Mesodermal cell (in vitro differentiated cells): ENCODE measurements at regions not wholly inside any gene's neighbourhood (a gene's known extent, or its start where the extent isn't known, plus 50 kb on each side); places are given as distances from the start of the nearest gene placed in this dataset.
"Not testable (repeated sequence)": the region's sequence is repeated elsewhere in the genome, so short reads cannot be mapped to it uniquely, and the experiment has no call there.

Experiments
- H3K27ac ChIP-seq: 2 replicates; pipeline ENCODE4 v1.7.0; 2013; ENCODE audit warnings: mild to moderate bottlenecking, low read depth, low read length, moderate library complexity; ENCODE audit not compliant: severe bottlenecking
- H3K36me3 ChIP-seq: 2 replicates; pipeline ENCODE4 v1.7.1; 2013; ENCODE audit warnings: mild to moderate bottlenecking, low read length, moderate library complexity; ENCODE audit not compliant: control insufficient read depth, insufficient read depth
- H3K4me1 ChIP-seq: one replicate; pipeline ENCODE4 v1.7.1; 2013; ENCODE audit warnings: mild to moderate bottlenecking, low read length; ENCODE audit not compliant: insufficient read depth, control insufficient read depth, poor library complexity, severe bottlenecking
- H3K4me3 ChIP-seq: 2 replicates; pipeline ENCODE4 v1.7.0; 2013; ENCODE audit warnings: low read length, control low read depth, mild to moderate bottlenecking; ENCODE audit not compliant: insufficient read depth, poor library complexity, severe bottlenecking; ENCODE audit errors: extremely low read depth
- H3K9me3 ChIP-seq: 2 replicates; pipeline ENCODE4 v1.7.1; 2013; ENCODE audit warnings: mild to moderate bottlenecking, low read length, moderate library complexity; ENCODE audit not compliant: control insufficient read depth
- WGBS, 2 experiments: methylation state at CpG; one replicate each; pipeline ENCODE4 v1.1.5; 2013; ENCODE audit warnings: missing lambda C conversion rate in 2 of 2; ENCODE audit not compliant: insufficient coverage in 2 of 2; 5-methylcytosine and 5-hydroxymethylcytosine counted together

DNA sequence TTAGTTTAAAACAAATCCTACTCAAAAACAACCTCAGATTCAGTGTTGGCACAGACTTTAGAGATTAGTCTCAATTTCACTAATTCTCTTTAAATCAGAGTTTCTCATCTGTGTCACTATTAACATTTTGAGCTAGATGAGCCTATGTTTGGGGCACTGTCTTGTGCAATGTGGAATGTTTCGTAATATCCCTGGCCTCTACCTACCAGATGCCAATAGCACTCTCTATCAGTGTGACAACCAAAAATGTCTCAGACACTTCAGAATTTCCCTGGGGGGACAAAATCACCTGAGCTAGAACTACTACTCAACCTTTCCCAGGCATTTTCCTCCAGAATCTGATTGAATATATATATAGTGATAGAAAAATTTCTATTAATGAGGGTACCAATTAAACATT, 465.2 kb upstream of the RGMB start:
- no peaks in the 10 kb centered on the region for H3K36me3 ChIP-seq
- H3K4me3 ChIP-seq: no peak overlapping the region
- H3K9me3 ChIP-seq: no peaks in the 10 kb centered on the region
- H3K27ac ChIP-seq: peak overlapping the region; percentile 99
- peaks cover 39% of the 10 kb centered on the region for H3K4me1 ChIP-seq
- WGBS, 2 experiments: 100% methylated on average over 1 of the region's 1 CpG; no CpG with 5 or more reads in 1 of the 2 experiments

DNA sequence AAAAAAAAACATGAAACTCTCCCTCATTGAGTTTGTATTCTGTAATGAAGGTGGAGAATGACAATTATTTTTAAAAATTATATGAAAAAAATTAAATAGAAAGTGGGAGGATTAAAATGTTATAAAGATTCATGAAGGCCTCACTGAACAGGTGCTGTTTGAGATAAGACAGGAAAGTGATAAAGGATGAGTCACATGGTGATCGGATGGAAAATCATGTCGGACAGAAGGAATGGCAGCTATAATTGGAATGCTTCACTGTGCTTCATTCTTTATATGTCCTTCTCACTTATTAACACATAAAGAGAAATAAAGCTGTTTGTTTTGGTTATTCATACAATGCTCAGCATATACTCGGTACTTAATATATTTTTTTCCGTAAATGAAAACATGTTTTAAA, 464.5 kb upstream of the RGMB start:
- Histone ChIP-seq H3K9me3 (no peaks in the 10 kb centered on the region), H3K36me3 (no peaks in the 10 kb centered on the region), H3K4me1 (peaks cover 39% of the 10 kb centered on the region), H3K4me3 (no peak overlapping the region), H3K27ac (peak overlapping the region; percentile 99)
- no CpG with 5 or more reads among the region's 4 CpGs for WGBS, 2 experiments

DNA sequence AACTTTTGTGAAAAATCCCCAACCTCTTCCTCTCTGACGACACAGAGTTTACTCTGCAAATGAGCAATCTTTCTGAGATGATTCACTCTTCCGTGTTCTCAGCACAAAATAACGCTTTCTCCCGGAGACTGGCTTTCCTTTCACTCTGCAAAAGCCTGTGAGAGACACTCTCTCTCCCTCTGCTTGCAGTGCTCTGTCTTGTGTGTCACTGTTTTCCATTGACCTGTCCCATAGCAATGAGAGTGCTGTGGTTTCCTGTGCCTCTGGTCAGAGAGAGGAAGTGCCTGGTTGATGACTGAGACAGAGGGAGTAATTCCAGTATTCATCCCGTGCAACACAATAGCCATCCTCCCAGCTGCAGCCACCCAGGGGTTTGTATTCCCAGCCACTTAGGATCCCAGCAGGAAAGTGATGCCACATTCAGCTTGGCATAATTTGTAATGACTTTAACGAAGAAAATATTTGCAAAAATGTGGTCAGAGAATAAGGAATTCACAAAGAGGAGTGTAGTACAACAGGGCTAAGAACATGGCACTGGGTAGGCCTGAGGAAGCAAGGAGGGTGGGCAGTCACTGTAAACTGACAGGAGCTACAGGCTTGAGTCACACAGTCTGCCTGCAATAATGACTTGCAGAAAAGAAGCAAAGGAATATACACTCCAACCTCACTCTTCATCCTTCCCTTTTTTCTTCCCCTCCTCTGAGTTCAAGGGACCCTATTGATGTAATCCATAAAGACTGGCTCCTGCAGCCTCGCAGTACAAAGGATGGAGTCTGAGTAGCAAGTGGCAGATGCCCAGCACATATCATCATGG, 463.5 kb upstream of the RGMB start:
- 19 to 33% methylated on average over 5 of the region's 7 CpGs for WGBS, 2 experiments
- Histone ChIP-seq H3K9me3 (no peaks in the 10 kb centered on the region), H3K4me1 (peaks cover 45% of the 10 kb centered on the region), H3K27ac (peak overlapping the region; percentile 99), H3K36me3 (no peaks in the 10 kb centered on the region), H3K4me3 (no peak overlapping the region)

- H3K9me3 ChIP-seq: no peaks in the 10 kb centered on the region
These were observed 459.2 kb upstream of the RGMB start for GRCh38 chr5:98314292-98314691.

GRCh38 chr5:98318386-98318785, 455.1 kb upstream of the RGMB start:
- H3K9me3 ChIP-seq: no peaks in the 10 kb centered on the region
- no peak overlapping the region for H3K27ac ChIP-seq
- H3K4me1 ChIP-seq: peaks cover 6% of the 10 kb centered on the region
- H3K4me3 ChIP-seq: no peak overlapping the region
- no peaks in the 10 kb centered on the region for H3K36me3 ChIP-seq

More at GRCh38 chr5:98314292-98314691, 459.2 kb upstream of the RGMB start:
- H3K36me3 ChIP-seq: no peaks in the 10 kb centered on the region
- H3K27ac ChIP-seq: no peak overlapping the region
- no peak overlapping the region for H3K4me3 ChIP-seq
- H3K4me1 ChIP-seq: peaks cover 27% of the 10 kb centered on the region

DNA sequence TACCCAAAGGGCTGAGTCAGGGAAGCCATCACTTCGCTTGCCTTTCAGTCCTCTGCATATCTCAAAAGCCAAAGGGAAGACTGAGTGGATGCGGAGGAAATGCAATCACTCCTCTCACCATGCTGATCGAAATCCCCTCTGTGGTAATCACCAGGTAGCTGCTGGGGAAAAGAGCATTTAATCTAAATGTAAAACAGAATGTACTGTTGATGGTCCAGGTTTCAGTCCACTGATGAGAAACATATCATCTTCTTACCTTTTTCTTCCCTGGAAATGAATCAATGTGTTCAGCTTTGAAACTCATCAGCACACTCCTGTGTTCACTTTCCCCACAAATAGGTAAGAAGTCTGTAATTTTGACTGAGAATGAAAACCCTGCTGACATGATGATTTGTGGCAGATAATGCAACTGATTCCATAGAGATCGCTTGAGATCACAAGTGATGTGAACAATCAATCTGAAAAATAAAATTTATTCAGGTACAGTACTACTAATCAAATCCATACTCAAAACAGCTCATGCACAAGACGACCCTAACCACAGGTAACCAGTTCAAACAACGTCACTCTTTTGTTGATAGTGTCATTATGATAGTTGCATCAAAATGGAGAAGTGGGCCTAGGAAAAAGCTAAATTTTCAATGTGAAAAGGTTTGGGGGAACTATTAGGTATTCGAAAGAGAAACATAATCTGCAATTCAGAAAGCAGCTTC, 454.0 kb upstream of the RGMB start:
- WGBS, 2 experiments: 83% methylated on average over 1 of the region's 7 CpGs; no CpG with 5 or more reads in 1 of the 2 experiments
- Histone ChIP-seq H3K4me3 (no peak overlapping the region), H3K27ac (no peak overlapping the region), H3K36me3 (no peaks in the 10 kb centered on the region), H3K9me3 (no peaks in the 10 kb centered on the region), H3K4me1 (peaks cover 5% of the 10 kb centered on the region)

- Histone ChIP-seq H3K27ac (no peak overlapping the region), H3K36me3 (no peaks in the 10 kb centered on the region), H3K9me3 (no peaks in the 10 kb centered on the region), H3K4me1 (no peaks in the 10 kb centered on the region), H3K4me3 (no peak overlapping the region)
- 80% methylated on average over 2 of the region's 2 CpGs; no CpG with 5 or more reads in 1 of the 2 experiments for WGBS, 2 experiments
These were observed 453.1 kb upstream of the RGMB start for GRCh38 chr5:98320343-98320742.

- Histone ChIP-seq H3K9me3 (no peaks in the 10 kb centered on the region), H3K27ac (no peak overlapping the region), H3K4me1 (no peaks in the 10 kb centered on the region), H3K36me3 (no peaks in the 10 kb centered on the region), H3K4me3 (no peak overlapping the region)
- WGBS, 2 experiments: 83% methylated on average over 2 of the region's 3 CpGs; no CpG with 5 or more reads in 1 of the 2 experiments
These were observed 452.1 kb upstream of the RGMB start for GRCh38 chr5:98321361-98321760.

DNA sequence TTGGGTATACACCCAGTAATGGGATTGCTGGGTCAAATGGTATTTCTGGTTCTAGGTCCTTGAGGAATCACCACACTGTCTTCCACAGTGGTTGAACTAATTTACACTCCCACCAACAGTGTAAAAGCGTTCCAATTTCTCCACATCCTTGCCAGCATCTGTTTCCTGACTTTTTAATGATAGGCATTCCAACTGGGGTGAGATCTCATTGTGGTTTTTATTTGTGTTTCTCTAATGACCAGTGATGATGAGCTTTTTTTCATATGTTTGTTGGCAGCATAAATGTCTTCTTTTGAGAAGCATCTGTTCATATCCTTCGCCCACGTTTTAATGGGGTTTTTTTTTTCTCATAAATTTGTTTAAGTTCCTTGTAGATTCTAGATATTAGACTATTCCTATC, 448.3 kb upstream of the RGMB start:
- no CpG with 5 or more reads among the region's 3 CpGs for WGBS, 2 experiments
- not testable (repeated sequence) for H3K36me3 ChIP-seq, H3K9me3 ChIP-seq, H3K27ac ChIP-seq, H3K4me1 ChIP-seq, H3K4me3 ChIP-seq

DNA sequence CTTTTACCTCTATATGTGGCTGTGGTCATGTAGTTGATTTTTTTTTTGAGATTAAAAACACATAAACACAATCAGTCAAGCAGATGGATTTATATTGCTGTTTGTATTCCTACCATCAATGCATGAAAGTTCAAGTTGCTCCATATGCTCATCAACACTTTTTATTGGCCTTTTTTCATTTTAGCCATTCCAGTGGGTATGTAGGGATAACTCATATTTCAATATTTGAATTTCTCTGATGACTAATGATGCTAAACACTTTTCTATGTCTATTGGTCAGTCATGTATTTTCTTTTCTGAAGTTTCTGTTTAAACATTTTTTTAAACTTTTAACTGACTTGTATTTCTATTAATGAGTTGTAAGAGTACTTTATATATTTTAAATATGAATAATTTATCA, 445.4 kb upstream of the RGMB start:
- H3K36me3 ChIP-seq: no peaks in the 10 kb centered on the region
- no peaks in the 10 kb centered on the region for H3K9me3 ChIP-seq
- no peak overlapping the region for H3K27ac ChIP-seq
- H3K4me3 ChIP-seq: no peak overlapping the region
- peaks cover 6% of the 10 kb centered on the region for H3K4me1 ChIP-seq

DNA sequence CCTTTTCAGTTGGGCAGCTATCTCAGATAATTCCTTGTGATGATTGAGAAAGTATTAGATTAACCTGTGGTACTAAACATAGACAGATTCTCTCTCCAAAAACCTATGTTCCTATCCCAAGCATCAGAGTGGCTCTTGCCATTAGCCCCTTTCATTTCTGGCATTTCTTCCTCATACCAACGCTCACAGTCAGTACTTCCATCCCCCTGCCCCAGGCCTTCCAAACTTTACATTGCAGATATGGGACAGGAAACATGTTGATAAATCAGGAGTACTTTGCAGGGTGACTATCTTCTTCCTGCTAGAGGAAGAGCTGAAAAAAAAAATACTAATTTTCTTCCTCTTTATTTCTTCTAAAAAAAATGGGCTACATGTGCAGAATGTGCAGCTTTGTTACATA, 442.6 kb upstream of the RGMB start:
- Histone ChIP-seq H3K36me3 (no peaks in the 10 kb centered on the region), H3K4me3 (no peak overlapping the region), H3K27ac (no peak overlapping the region), H3K4me1 (peaks cover 6% of the 10 kb centered on the region), H3K9me3 (no peaks in the 10 kb centered on the region)
- no CpG with 5 or more reads among the region's 1 CpG for WGBS, 2 experiments
